GM10248 (cell line): ENCODE measurements at regions not wholly inside any gene's neighbourhood (a gene's known extent, or its start where the extent isn't known, plus 50 kb on each side); places are given as distances from the start of the nearest gene placed in this dataset.

ENCODE experiments used
- CTCF ChIA-PET: fragments of 300-600 bp; sonication (Branson Sonifier 250); formaldehyde crosslinking; extraction: SDS; loops from one replicate; lab custom pipeline; 2021; ENCODE audit warnings: antibody characterized with exemption; lab: Yijun Ruan, JAX
- POLR2A ChIA-PET: fragments of 350-650 bp; sonication (Branson Sonifier 250); formaldehyde crosslinking; extraction: SDS; loops from one replicate; lab custom pipeline; 2020; ENCODE audit warnings: antibody characterized with exemption; lab: Yijun Ruan, JAX
- DNase-seq: peaks from one replicate; pipeline ENCODE4 v3.0.0; 2012; ENCODE audit errors: extremely low spot score
- TF ChIP-seq, protein P1 (sequence below): IDR thresholded peaks from 2 replicates; pipeline ENCODE4 v1.5.1; 2012; ENCODE audit warnings: mild to moderate bottlenecking, low read depth; ENCODE audit errors: extremely low read depth, missing control alignments, control extremely low read depth

DNA sequence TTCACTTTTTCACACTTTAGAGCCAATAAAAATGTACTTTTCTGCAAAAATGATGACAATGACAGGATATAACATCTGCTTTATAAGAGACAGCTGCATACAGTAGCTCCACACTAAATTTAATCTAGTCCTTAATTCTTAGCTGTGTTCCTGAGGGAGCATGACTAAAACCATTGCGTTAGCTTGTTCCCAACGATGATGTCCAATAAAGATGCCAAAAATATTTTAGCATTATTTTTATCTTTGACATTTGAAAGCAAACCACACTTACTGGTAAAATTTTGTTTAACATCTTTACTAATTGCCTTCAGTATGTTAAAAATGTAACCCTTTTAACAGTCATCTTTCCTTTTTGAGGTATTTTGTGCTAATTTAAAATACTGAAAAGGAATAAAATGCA lies 382.7 kb downstream of the CHSY3 start:
- ChIA-PET POLR2A (no interaction called here), CTCF (no interaction called here)
- TF ChIP-seq, protein P1, sequence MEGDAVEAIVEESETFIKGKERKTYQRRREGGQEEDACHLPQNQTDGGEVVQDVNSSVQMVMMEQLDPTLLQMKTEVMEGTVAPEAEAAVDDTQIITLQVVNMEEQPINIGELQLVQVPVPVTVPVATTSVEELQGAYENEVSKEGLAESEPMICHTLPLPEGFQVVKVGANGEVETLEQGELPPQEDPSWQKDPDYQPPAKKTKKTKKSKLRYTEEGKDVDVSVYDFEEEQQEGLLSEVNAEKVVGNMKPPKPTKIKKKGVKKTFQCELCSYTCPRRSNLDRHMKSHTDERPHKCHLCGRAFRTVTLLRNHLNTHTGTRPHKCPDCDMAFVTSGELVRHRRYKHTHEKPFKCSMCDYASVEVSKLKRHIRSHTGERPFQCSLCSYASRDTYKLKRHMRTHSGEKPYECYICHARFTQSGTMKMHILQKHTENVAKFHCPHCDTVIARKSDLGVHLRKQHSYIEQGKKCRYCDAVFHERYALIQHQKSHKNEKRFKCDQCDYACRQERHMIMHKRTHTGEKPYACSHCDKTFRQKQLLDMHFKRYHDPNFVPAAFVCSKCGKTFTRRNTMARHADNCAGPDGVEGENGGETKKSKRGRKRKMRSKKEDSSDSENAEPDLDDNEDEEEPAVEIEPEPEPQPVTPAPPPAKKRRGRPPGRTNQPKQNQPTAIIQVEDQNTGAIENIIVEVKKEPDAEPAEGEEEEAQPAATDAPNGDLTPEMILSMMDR, result no peak
- no peak for DNase-seq

- CTCF ChIA-PET, result no interaction called here
Measured at GRCh38 chr5:130282049-130282448, 377.8 kb downstream of the CHSY3 start.

GRCh38 chr5:130280528-130281217 lies 376.4 kb downstream of the CHSY3 start:
- no peak for DNase-seq
- CTCF ChIA-PET, result no interaction called here
- TF ChIP-seq, protein P1, result no peak
- POLR2A ChIA-PET, result no interaction called here

More at GRCh38 chr5:130282049-130282448, 377.8 kb downstream of the CHSY3 start:
- POLR2A ChIA-PET, result no interaction called here
- DNase-seq, result no peak
- TF ChIP-seq, protein P1, result no peak

GRCh38 chr5:130279386-130279785 lies 375.1 kb downstream of the CHSY3 start:
- ChIA-PET POLR2A (no interaction called here), CTCF (interaction anchor here (1.4 kb wide), 1 partner anchor 40 kb away, joined by 3 read pairs; no protein-coding TSS in a partner anchor)
- no peak for DNase-seq
- TF ChIP-seq, protein P1, result no peak

DNA sequence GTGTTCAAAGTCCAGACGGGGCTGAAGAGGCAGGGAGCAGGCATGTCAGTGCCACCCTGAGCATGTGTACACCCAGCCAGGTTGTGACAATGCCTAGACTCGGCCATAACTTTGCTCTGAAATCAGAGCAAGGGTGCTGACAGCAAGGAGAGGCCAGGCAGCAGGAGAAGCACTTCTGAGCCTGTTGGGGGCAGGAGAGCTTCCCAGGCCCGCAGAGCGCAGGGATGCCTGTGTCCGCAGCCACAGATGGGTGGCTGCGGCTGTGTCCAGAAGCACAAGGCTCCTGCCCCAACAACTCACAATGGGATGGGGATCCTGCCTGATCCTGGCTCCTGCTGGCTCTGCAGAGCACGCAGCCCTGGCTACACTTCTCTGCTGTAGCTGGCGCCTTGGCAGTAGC lies 373.9 kb downstream of the CHSY3 start:
- CTCF ChIA-PET, result no interaction called here
- TF ChIP-seq, protein P1, result no peak
- POLR2A ChIA-PET, result no interaction called here
- DNase-seq, result no peak

DNA sequence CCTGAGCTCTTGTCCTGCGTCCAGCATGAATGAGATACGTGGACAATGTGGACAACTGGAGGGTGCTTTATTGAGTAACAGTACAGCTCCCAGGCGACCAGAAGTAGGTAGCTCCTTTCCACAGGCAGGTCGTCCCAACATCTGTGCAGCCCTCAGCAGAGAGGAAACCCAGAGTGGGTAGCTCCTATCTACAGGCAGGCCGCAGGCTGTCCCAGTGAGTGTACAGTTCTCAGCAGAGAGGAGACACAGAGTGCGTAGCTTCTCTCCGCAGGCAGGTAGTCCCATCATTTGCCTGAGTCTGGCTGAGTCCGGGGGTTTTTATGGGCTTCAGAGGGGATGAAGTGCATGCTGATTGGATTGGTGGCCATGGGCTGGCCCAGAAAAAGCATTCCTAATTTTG lies 373.3 kb downstream of the CHSY3 start:
- DNase-seq, result no peak
- ChIA-PET POLR2A (no interaction called here), CTCF (interaction anchor here (0.8 to 1.4 kb wide), 3 partner anchors 8 to 33 kb away, joined by 3 read pairs; no protein-coding TSS in a partner anchor)
- TF ChIP-seq, protein P1, result no peak
